ENCODE measurements at regions not wholly inside any gene's neighbourhood (a gene's known extent, or its start where the extent isn't known, plus 50 kb on each side); places are given as distances from the start of the nearest gene placed in this dataset.
"Not testable (repeated sequence)": the region's sequence is repeated elsewhere in the genome, so short reads cannot be mapped to it uniquely, and the experiment has no call there.

GRCh38 chr12:9404031-9404430 is 195.8 kb upstream of the PZP start:
- Histone ChIP-seq H3K4me3 (no peak overlapping the region), H3K27me3 (no peaks in the 10 kb centered on the region), H3K36me3 (no peaks in the 10 kb centered on the region), H3K4me1 (no peaks in the 10 kb centered on the region), H3K9me3 (no peaks in the 10 kb centered on the region), H3K27ac (no peak overlapping the region)
- WGBS, 2 donors: 86 to 87% methylated on average over 20 of the region's 20 CpGs
- intact Hi-C loops (cut with DNase I): no loop called here
- no peak for DNase-seq
- TF ChIP-seq EP300 (IDR thresholded peaks at IDR 0.05) (no peak), POLR2A (IDR thresholded peaks at IDR 0.05) (no peak), POLR2AphosphoS5 (IDR thresholded peaks at IDR 0.05) (no peak)
- TF ChIP-seq, protein P1, sequence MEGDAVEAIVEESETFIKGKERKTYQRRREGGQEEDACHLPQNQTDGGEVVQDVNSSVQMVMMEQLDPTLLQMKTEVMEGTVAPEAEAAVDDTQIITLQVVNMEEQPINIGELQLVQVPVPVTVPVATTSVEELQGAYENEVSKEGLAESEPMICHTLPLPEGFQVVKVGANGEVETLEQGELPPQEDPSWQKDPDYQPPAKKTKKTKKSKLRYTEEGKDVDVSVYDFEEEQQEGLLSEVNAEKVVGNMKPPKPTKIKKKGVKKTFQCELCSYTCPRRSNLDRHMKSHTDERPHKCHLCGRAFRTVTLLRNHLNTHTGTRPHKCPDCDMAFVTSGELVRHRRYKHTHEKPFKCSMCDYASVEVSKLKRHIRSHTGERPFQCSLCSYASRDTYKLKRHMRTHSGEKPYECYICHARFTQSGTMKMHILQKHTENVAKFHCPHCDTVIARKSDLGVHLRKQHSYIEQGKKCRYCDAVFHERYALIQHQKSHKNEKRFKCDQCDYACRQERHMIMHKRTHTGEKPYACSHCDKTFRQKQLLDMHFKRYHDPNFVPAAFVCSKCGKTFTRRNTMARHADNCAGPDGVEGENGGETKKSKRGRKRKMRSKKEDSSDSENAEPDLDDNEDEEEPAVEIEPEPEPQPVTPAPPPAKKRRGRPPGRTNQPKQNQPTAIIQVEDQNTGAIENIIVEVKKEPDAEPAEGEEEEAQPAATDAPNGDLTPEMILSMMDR (IDR thresholded peaks at IDR 0.05): no peak

DNA sequence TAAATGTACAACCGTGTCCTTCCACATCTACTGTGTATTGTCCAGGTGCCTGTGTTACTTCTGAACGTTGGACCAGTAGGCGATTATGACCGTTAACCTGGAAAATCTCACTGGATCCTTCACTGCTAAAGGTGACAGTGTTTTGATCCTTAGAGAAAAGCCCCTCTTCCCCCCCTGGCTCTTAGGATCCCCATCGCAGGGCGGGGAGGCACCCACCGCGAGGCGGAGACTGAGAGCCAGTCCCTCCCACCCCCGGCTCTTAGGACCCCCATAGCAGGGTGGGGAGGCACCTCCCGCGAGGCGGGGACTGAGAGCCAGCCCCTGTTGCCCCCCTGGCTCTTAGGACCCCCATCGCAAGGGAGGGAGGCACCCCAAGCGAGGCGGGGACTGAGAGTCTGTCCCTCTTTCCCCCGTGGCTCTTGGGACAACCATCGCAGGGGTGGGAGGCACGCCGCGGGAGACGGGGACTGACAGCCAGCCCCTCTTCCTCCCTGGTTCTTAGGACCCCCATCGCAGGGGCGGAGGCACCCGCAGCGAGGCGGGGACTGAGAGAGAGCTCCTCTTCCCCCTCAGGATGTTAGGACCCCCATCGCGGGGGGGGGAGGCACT is 194.3 kb upstream of the PZP start:
- H3K9me3 ChIP-seq; H3K36me3 ChIP-seq; DNase-seq; H3K27ac ChIP-seq; H3K4me1 ChIP-seq; H3K4me3 ChIP-seq; H3K27me3 ChIP-seq; intact Hi-C loops (cut with DNase I): not testable (repeated sequence)
- 67 to 90% methylated on average over 10 to 29 of the region's 29 CpGs for WGBS, 2 donors

GRCh38 chr12:9396367-9396766 is 188.2 kb upstream of the PZP start:
- H3K9me3 ChIP-seq; H3K4me1 ChIP-seq; DNase-seq; intact Hi-C loops (cut with DNase I); H3K27me3 ChIP-seq; H3K27ac ChIP-seq; H3K36me3 ChIP-seq; H3K4me3 ChIP-seq: not testable (repeated sequence)
- 97 to 98% methylated on average over 14 of the region's 14 CpGs for WGBS, 2 donors

- DNase-seq; H3K27ac ChIP-seq; H3K36me3 ChIP-seq; intact Hi-C loops (cut with DNase I); H3K27me3 ChIP-seq; H3K4me3 ChIP-seq; H3K9me3 ChIP-seq; H3K4me1 ChIP-seq: not testable (repeated sequence)
- 93% methylated on average over 2 of the region's 5 CpGs; no CpG with 5 or more reads in 1 of the 2 donors for WGBS, 2 donors
Measured at GRCh38 chr12:9395220-9395619, 187.0 kb upstream of the PZP start.

DNA sequence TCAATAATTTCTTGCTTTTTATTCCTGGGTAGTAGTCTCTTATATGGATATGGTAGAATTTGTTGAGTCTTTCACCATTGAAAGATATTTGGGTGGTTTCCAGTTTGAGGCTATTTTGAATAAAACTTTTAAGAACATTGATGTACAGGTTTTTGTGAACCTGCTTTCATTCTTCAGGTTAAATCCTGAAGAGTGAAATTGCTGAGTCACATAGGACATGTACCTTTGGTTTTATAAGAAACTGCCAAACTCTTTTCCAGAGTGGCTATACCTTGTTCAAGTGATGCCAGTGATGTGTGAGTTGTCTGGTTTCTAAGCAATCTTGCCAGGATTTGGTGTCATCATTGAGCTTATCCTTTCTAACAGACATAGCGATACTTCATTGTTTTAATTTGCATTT is 184.6 kb upstream of the PZP start:
- WGBS, 2 donors: 81 to 100% methylated on average over 1 of the region's 1 CpG
- H3K36me3 ChIP-seq: no peaks in the 10 kb centered on the region
- no peak for DNase-seq
- H3K9me3 ChIP-seq: no peaks in the 10 kb centered on the region
- H3K27me3 ChIP-seq: no peaks in the 10 kb centered on the region
- H3K4me1 ChIP-seq: no peaks in the 10 kb centered on the region
- no peak overlapping the region for H3K27ac ChIP-seq
- TF ChIP-seq, protein P1 (IDR thresholded peaks at IDR 0.05): no peak
- TF ChIP-seq POLR2A (IDR thresholded peaks at IDR 0.05): no peak
- no peak for TF ChIP-seq EP300 (IDR thresholded peaks at IDR 0.05)
- TF ChIP-seq POLR2AphosphoS5 (IDR thresholded peaks at IDR 0.05): no peak
- intact Hi-C loops (cut with DNase I): no loop called here
- no peak overlapping the region for H3K4me3 ChIP-seq

GRCh38 chr12:9391815-9392214 is 183.6 kb upstream of the PZP start:
- intact Hi-C loops (cut with DNase I): no loop called here
- TF ChIP-seq, protein P1 (IDR thresholded peaks at IDR 0.05): no peak
- TF ChIP-seq POLR2A (IDR thresholded peaks at IDR 0.05): no peak
- H3K9me3 ChIP-seq: no peaks in the 10 kb centered on the region
- H3K27ac ChIP-seq: no peak overlapping the region
- no peak overlapping the region for H3K4me3 ChIP-seq
- no peaks in the 10 kb centered on the region for H3K36me3 ChIP-seq
- no peak for DNase-seq
- WGBS, 2 donors: 74 to 78% methylated on average over 2 of the region's 2 CpGs
- H3K4me1 ChIP-seq: no peaks in the 10 kb centered on the region
- no peaks in the 10 kb centered on the region for H3K27me3 ChIP-seq
